Stimulated activated CD4-positive, alpha-beta T cell treated with anti-CD3 and anti-CD28 coated beads, TNF-alpha, amount 100 ng/mL, for 48 hours (primary cell): ENCODE measurements at regions not wholly inside any gene's neighbourhood (a gene's known extent, or its start where the extent isn't known, plus 50 kb on each side); places are given as distances from the start of the nearest gene placed in this dataset.

Experiments
- DNase-seq, 3 donors: peaks; one replicate each; pipeline ENCODE4 v3.0.0-alpha.2; 2020; ENCODE audit warnings: low read depth in 3 of 3

- DNase-seq = no peak
Observed at GRCh38 chr5:2249026-2249425, 366.3 kb upstream of the IRX4 start.

GRCh38 chr5:2242539-2242938 is 359.8 kb upstream of the IRX4 start:
- DNase-seq = no peak

- DNase-seq = no peak
Observed at GRCh38 chr5:2241842-2242241, 359.1 kb upstream of the IRX4 start.

GRCh38 chr5:2240118-2240904 is 357.6 kb upstream of the IRX4 start:
- no peak for DNase-seq

- DNase-seq = no peak
Observed at GRCh38 chr5:2239201-2239910, 356.6 kb upstream of the IRX4 start.

GRCh38 chr5:2238732-2239131 is 356.0 kb upstream of the IRX4 start:
- no peak for DNase-seq

GRCh38 chr5:2227433-2227832 is 344.7 kb upstream of the IRX4 start:
- no peak for DNase-seq

GRCh38 chr5:2224689-2225088 is 342.0 kb upstream of the IRX4 start:
- DNase-seq = no peak

GRCh38 chr5:2223303-2223702 is 340.6 kb upstream of the IRX4 start:
- no peak for DNase-seq

GRCh38 chr5:2222246-2222992 is 339.7 kb upstream of the IRX4 start:
- DNase-seq = no peak

GRCh38 chr5:2221450-2221849 is 338.7 kb upstream of the IRX4 start:
- no peak for DNase-seq

GRCh38 chr5:2220741-2221140 is 338.0 kb upstream of the IRX4 start:
- no peak for DNase-seq

GRCh38 chr5:2219149-2219776 is 336.5 kb upstream of the IRX4 start:
- no peak for DNase-seq

- no peak for DNase-seq
Observed at GRCh38 chr5:2217219-2217618, 334.5 kb upstream of the IRX4 start.

- DNase-seq = no peak
Observed at GRCh38 chr5:2214910-2215590, 332.3 kb upstream of the IRX4 start.

- no peak for DNase-seq
Observed at GRCh38 chr5:2213121-2213730, 330.5 kb upstream of the IRX4 start.

GRCh38 chr5:2212481-2212880 is 329.8 kb upstream of the IRX4 start:
- no peak for DNase-seq

GRCh38 chr5:2208239-2208544 is 325.5 kb upstream of the IRX4 start:
- no peak for DNase-seq

- no peak for DNase-seq
Observed at GRCh38 chr5:2207416-2208238, 324.9 kb upstream of the IRX4 start.

- DNase-seq = no peak
Observed at GRCh38 chr5:2207109-2207399, 324.3 kb upstream of the IRX4 start.
